ENCODE measurements at regions not wholly inside any gene's neighbourhood (a gene's known extent, or its start where the extent isn't known, plus 50 kb on each side); places are given as distances from the start of the nearest gene placed in this dataset.

GRCh38 chr15:31263751-31264558 is 62.7 kb upstream of the KLF13 start:
- peak; percentile 39 to 63 for DNase-seq (ENCODE audit: low read depth in 2 of 2)

GRCh38 chr15:31264559-31265089 is 62.0 kb upstream of the KLF13 start:
- no peak for DNase-seq (ENCODE audit: low read depth in 2 of 2)

GRCh38 chr15:31265090-31265870 is 61.4 kb upstream of the KLF13 start:
- DNase-seq (ENCODE audit: low read depth in 2 of 2): no peak

- DNase-seq (ENCODE audit: low read depth in 2 of 2): no peak
These were observed 60.5 kb upstream of the KLF13 start for GRCh38 chr15:31265871-31266711.

- DNase-seq (ENCODE audit: low read depth in 2 of 2): no peak
These were observed 59.9 kb upstream of the KLF13 start for GRCh38 chr15:31266712-31267111.

- no peak for DNase-seq (ENCODE audit: low read depth in 2 of 2)
These were observed 59.2 kb upstream of the KLF13 start for GRCh38 chr15:31267161-31268107.

- DNase-seq (ENCODE audit: low read depth in 2 of 2): no peak
These were observed 58.5 kb upstream of the KLF13 start for GRCh38 chr15:31268108-31268501.

- DNase-seq (ENCODE audit: low read depth in 2 of 2): no peak
These were observed 57.5 kb upstream of the KLF13 start for GRCh38 chr15:31268911-31269784.

GRCh38 chr15:31269816-31270575 is 56.6 kb upstream of the KLF13 start:
- DNase-seq (ENCODE audit: low read depth in 2 of 2): no peak

GRCh38 chr15:31270767-31271166 is 55.9 kb upstream of the KLF13 start:
- DNase-seq (ENCODE audit: low read depth in 2 of 2): no peak

GRCh38 chr15:31271224-31271635 is 55.4 kb upstream of the KLF13 start:
- no peak for DNase-seq (ENCODE audit: low read depth in 2 of 2)

GRCh38 chr15:31271711-31272557 is 54.7 kb upstream of the KLF13 start:
- no peak for DNase-seq (ENCODE audit: low read depth in 2 of 2)

GRCh38 chr15:31272558-31273257 is 53.9 kb upstream of the KLF13 start:
- no peak for DNase-seq (ENCODE audit: low read depth in 2 of 2)

- DNase-seq (ENCODE audit: low read depth in 2 of 2): no peak
These were observed 53.2 kb upstream of the KLF13 start for GRCh38 chr15:31273258-31273941.

- no peak for DNase-seq (ENCODE audit: low read depth in 2 of 2)
These were observed 51.9 kb upstream of the KLF13 start for GRCh38 chr15:31274496-31275330.
